ENCODE measurements at regions not wholly inside any gene's neighbourhood (a gene's known extent, or its start where the extent isn't known, plus 50 kb on each side); places are given as distances from the start of the nearest gene placed in this dataset.

GRCh38 chr2:208890486-208890885 lies 483.9 kb downstream of the PTH2R start:
- no peak for DNase-seq (ENCODE audit: low spot score)
- TF ChIP-seq CTCF (conservative IDR thresholded peaks at IDR 0.05; ENCODE audit: low read depth, low read length) = no peak
- TF ChIP-seq EZH2 (IDR thresholded peaks at IDR 0.05; ENCODE audit: borderline replicate concordance, low read depth, low read length, poor library complexity, severe bottlenecking) = no peak

GRCh38 chr2:208892203-208892602 lies 485.6 kb downstream of the PTH2R start:
- no TSS peak for BruUV-seq (replicated peaks)
- no peaks in the 10 kb centered on the region for H3K27me3 ChIP-seq (replicated peaks; ENCODE audit: insufficient read depth, low read depth, low read length, poor library complexity)
- no peak overlapping the region for H3K27ac ChIP-seq (ENCODE audit: low read depth, low read length, poor library complexity, severe bottlenecking)
- no peaks in the 10 kb centered on the region for H3K9me3 ChIP-seq (ENCODE audit: low read depth, low read length, poor library complexity, severe bottlenecking)
- CTCF ChIA-PET = no interaction called here
- intact Hi-C loops (cut with micrococcal nuclease; ENCODE audit: unreplicated experiment) = no loop called here
- POLR2A ChIA-PET (ENCODE audit: low non-redundant PET) = no interaction called here
- no peak overlapping the region for H3K4me3 ChIP-seq (ENCODE audit: low read depth, low read length, poor library complexity, severe bottlenecking)
- TF ChIP-seq EZH2 (IDR thresholded peaks at IDR 0.05; ENCODE audit: borderline replicate concordance, low read depth, low read length, poor library complexity, severe bottlenecking) (no peak), CTCF (conservative IDR thresholded peaks at IDR 0.05; ENCODE audit: low read depth, low read length) (no peak)
- no peaks in the 10 kb centered on the region for H3K36me3 ChIP-seq (ENCODE audit: insufficient read depth, low read length, poor library complexity, severe bottlenecking)
- no peaks in the 10 kb centered on the region for H3K4me1 ChIP-seq (ENCODE audit: insufficient read depth, low read length, poor library complexity, severe bottlenecking)
- no peak for DNase-seq (ENCODE audit: low spot score)

More at GRCh38 chr2:208890486-208890885, 483.9 kb downstream of the PTH2R start:
- no peaks in the 10 kb centered on the region for H3K36me3 ChIP-seq (ENCODE audit: insufficient read depth, low read length, poor library complexity, severe bottlenecking)
- H3K9me3 ChIP-seq (ENCODE audit: low read depth, low read length, poor library complexity, severe bottlenecking) = no peaks in the 10 kb centered on the region
- H3K4me1 ChIP-seq (ENCODE audit: insufficient read depth, low read length, poor library complexity, severe bottlenecking) = no peaks in the 10 kb centered on the region
- no peak overlapping the region for H3K27ac ChIP-seq (ENCODE audit: low read depth, low read length, poor library complexity, severe bottlenecking)
- ChIA-PET POLR2A (ENCODE audit: low non-redundant PET) (no interaction called here), CTCF (no interaction called here)
- H3K4me3 ChIP-seq (ENCODE audit: low read depth, low read length, poor library complexity, severe bottlenecking) = no peak overlapping the region
- intact Hi-C loops (cut with micrococcal nuclease; ENCODE audit: unreplicated experiment) = no loop called here
- no peaks in the 10 kb centered on the region for H3K27me3 ChIP-seq (replicated peaks; ENCODE audit: insufficient read depth, low read depth, low read length, poor library complexity)
- no TSS peak for BruUV-seq (replicated peaks)

GRCh38 chr2:208906330-208906729 lies 499.7 kb downstream of the PTH2R start:
- ChIA-PET POLR2A (ENCODE audit: low non-redundant PET) (no interaction called here), CTCF (no interaction called here)
- DNase-seq (ENCODE audit: low spot score) = no peak
- no peaks in the 10 kb centered on the region for H3K4me1 ChIP-seq (ENCODE audit: insufficient read depth, low read length, poor library complexity, severe bottlenecking)
- no peaks in the 10 kb centered on the region for H3K27me3 ChIP-seq (replicated peaks; ENCODE audit: insufficient read depth, low read depth, low read length, poor library complexity)
- intact Hi-C loops (cut with micrococcal nuclease; ENCODE audit: unreplicated experiment) = no loop called here
- H3K4me3 ChIP-seq (ENCODE audit: low read depth, low read length, poor library complexity, severe bottlenecking) = no peak overlapping the region
- no peak overlapping the region for H3K27ac ChIP-seq (ENCODE audit: low read depth, low read length, poor library complexity, severe bottlenecking)
- TF ChIP-seq CTCF (conservative IDR thresholded peaks at IDR 0.05; ENCODE audit: low read depth, low read length) (no peak), EZH2 (IDR thresholded peaks at IDR 0.05; ENCODE audit: borderline replicate concordance, low read depth, low read length, poor library complexity, severe bottlenecking) (no peak)
- no peaks in the 10 kb centered on the region for H3K36me3 ChIP-seq (ENCODE audit: insufficient read depth, low read length, poor library complexity, severe bottlenecking)
- BruUV-seq (replicated peaks) = no TSS peak
- no peaks in the 10 kb centered on the region for H3K9me3 ChIP-seq (ENCODE audit: low read depth, low read length, poor library complexity, severe bottlenecking)

Data from A673 (cell line).